H1 (cell line): ENCODE measurements at regions not wholly inside any gene's neighbourhood (a gene's known extent, or its start where the extent isn't known, plus 50 kb on each side); places are given as distances from the start of the nearest gene placed in this dataset.

ENCODE experiments used
- CTCF ChIA-PET: fragments of 300-600 bp; sonication (Branson Sonifier 250); formaldehyde crosslinking; loops from one replicate; lab custom pipeline; 2021; ENCODE audit not compliant: partially characterized antibody; lab: Charles Lee
- POLR2A ChIA-PET: fragments of 300-600 bp; sonication (Branson Sonifier 250); formaldehyde crosslinking; loops from one replicate; lab custom pipeline; 2021; ENCODE audit warnings: inconsistent platforms; ENCODE audit not compliant: partially characterized antibody; lab: Charles Lee
- DNase-seq, 2 experiments: peaks; one replicate each; pipeline versions ENCODE4 v3.0.0 to v3.0.0-alpha.2; 2010 to 2022; ENCODE audit warnings: low spot score in 2 of 2, low read depth in 1 of 2, mixed read lengths in 1 of 2
- FAIRE-seq: peaks from 2 replicates; lab custom pipeline; 2011; peaks lifted over from hg19 to GRCh38; lab: Jason Lieb, UNC
- H2AFZ ChIP-seq: 2 replicates; pipeline ENCODE4 v1.8.1; 2012; ENCODE audit warnings: low read length, inconsistent platforms
- H2AK5ac ChIP-seq: 2 replicates; pipeline ENCODE4 v1.6.1; 2013; ENCODE audit warnings: low read depth, low read length
- H2BK120ac ChIP-seq: replicated peaks from 2 replicates; pipeline ENCODE3; 2013; ENCODE audit warnings: low read depth, low read length, inconsistent platforms
- H2BK12ac ChIP-seq: 2 replicates; pipeline ENCODE4 v1.6.1; 2013; ENCODE audit warnings: low read depth, low read length
- H2BK15ac ChIP-seq: 2 replicates; pipeline ENCODE4 v1.6.1; 2013; ENCODE audit warnings: low read length
- H2BK20ac ChIP-seq: 2 replicates; pipeline ENCODE4 v1.6.1; 2013; ENCODE audit warnings: low read length
- H2BK5ac ChIP-seq: 2 replicates; pipeline ENCODE4 v1.6.1; 2013; ENCODE audit warnings: low read depth, low read length
- H3K14ac ChIP-seq: 2 replicates; pipeline ENCODE4 v1.6.1; 2013; ENCODE audit warnings: inconsistent platforms; ENCODE audit not compliant: insufficient read length
- H3K18ac ChIP-seq: 2 replicates; pipeline ENCODE4 v1.6.1; 2013; ENCODE audit warnings: low read length; ENCODE audit errors: extremely low read depth
- H3K23ac ChIP-seq: 2 replicates; pipeline ENCODE4 v1.6.1; 2013; ENCODE audit warnings: inconsistent platforms; ENCODE audit not compliant: insufficient read length
- H3K23me2 ChIP-seq: 2 replicates; pipeline ENCODE4 v1.6.1; 2013; ENCODE audit warnings: low read depth, low read length
- H3K27ac ChIP-seq: 2 replicates; pipeline ENCODE4 v1.6.1; 2011; ENCODE audit warnings: low read depth, low read length, inconsistent platforms
- H3K27me3 ChIP-seq, 4 experiments: replicated peaks in 1 of 4; 1 replicate in 1 of 4; 2 replicates in 3 of 4; pipeline versions ENCODE4 v1.6.1 to v1.8.1; 2011 to 2013; ENCODE audit warnings: low read length in 3 of 4, mild to moderate bottlenecking in 3 of 4, inconsistent platforms in 2 of 4, mixed read lengths in 2 of 4, moderate library complexity in 1 of 4; ENCODE audit not compliant: control insufficient read depth in 3 of 4, insufficient read depth in 3 of 4; ENCODE audit errors: extremely low read depth in 1 of 4
- H3K36me3 ChIP-seq, 4 experiments: 2 replicates each; pipeline versions ENCODE4 v1.6.1 to v1.8.1; 2011 to 2013; ENCODE audit warnings: mild to moderate bottlenecking in 4 of 4, low read length in 3 of 4, moderate library complexity in 2 of 4, control low read depth in 1 of 4, inconsistent platforms in 1 of 4; ENCODE audit not compliant: insufficient read depth in 4 of 4, control insufficient read depth in 2 of 4
- H3K4ac ChIP-seq: replicated peaks from 2 replicates; pipeline ENCODE3; 2013; ENCODE audit warnings: low read length, low read depth, mixed read lengths, inconsistent platforms; ENCODE audit not compliant: insufficient read length
- H3K4me1 ChIP-seq, 4 experiments: replicated peaks in 1 of 4; 1 replicate in 1 of 4; 2 replicates in 3 of 4; pipeline versions ENCODE4 v1.6.1 to v1.8.1; 2011 to 2013; ENCODE audit warnings: low read length in 3 of 4, inconsistent platforms in 2 of 4, mixed read lengths in 1 of 4; ENCODE audit not compliant: insufficient read depth in 4 of 4, control insufficient read depth in 3 of 4
- H3K4me2 ChIP-seq, 2 experiments: 2 replicates each; pipeline versions ENCODE4 v1.6.1 to v1.8.1; 2011 to 2013; ENCODE audit warnings: low read depth in 2 of 2, low read length in 2 of 2, control low read depth in 1 of 2, inconsistent platforms in 1 of 2, mild to moderate bottlenecking in 1 of 2; ENCODE audit not compliant: insufficient read depth in 1 of 2
- H3K4me3 ChIP-seq, 4 experiments: fragments of 200-600, 300-600 bp in 1 of 4; sonication (generic), shearing (Covaris generic), sonication (Bioruptor Twin) in 1 of 4; 2 replicates each; pipeline versions ENCODE4 v1.5.1 to v1.8.1; 2011 to 2016; ENCODE audit warnings: low read length in 4 of 4, low read depth in 3 of 4, control low read depth in 2 of 4, inconsistent platforms in 2 of 4, mild to moderate bottlenecking in 2 of 4, mixed read lengths in 1 of 4, moderate library complexity in 1 of 4; ENCODE audit not compliant: insufficient read depth in 2 of 4; ENCODE audit errors: extremely low read depth in 1 of 4
- H3K56ac ChIP-seq: replicated peaks from 2 replicates; pipeline ENCODE3; 2013; ENCODE audit warnings: low read depth, mild to moderate bottlenecking, mixed read lengths, low read length, inconsistent platforms; ENCODE audit not compliant: insufficient read length
- H3K79me1 ChIP-seq: 2 replicates; pipeline ENCODE4 v1.6.1; 2013; ENCODE audit warnings: low read depth, low read length, control low read depth
- H3K79me2 ChIP-seq, 2 experiments: 2 replicates each; pipeline versions ENCODE4 v1.6.1 to v1.8.1; 2012 to 2013; ENCODE audit warnings: low read length in 2 of 2, mild to moderate bottlenecking in 2 of 2, inconsistent platforms in 1 of 2; ENCODE audit not compliant: insufficient read depth in 2 of 2, control insufficient read depth in 1 of 2
- H3K9ac ChIP-seq, 4 experiments: replicated peaks in 1 of 4; 1 replicate in 1 of 4; 2 replicates in 3 of 4; pipeline versions ENCODE4 v1.6.1 to v1.8.1; 2011 to 2013; ENCODE audit warnings: low read depth in 3 of 4, low read length in 3 of 4, control low read depth in 2 of 4, mild to moderate bottlenecking in 2 of 4, moderate library complexity in 2 of 4, inconsistent platforms in 1 of 4; ENCODE audit errors: extremely low read depth in 1 of 4
- H3K9me3 ChIP-seq, 2 experiments: 2 replicates each; pipeline versions ENCODE4 v1.6.1 to v1.8.1; 2012 to 2013; ENCODE audit warnings: mild to moderate bottlenecking in 2 of 2, moderate library complexity in 2 of 2, control low read depth in 1 of 2, inconsistent platforms in 1 of 2, low read depth in 1 of 2, low read length in 1 of 2, mixed read lengths in 1 of 2; ENCODE audit not compliant: insufficient read depth in 2 of 2
- H4K20me1 ChIP-seq, 2 experiments: replicated peaks in 1 of 2; 2 replicates each; pipeline versions ENCODE3 to v1.8.1; 2011 to 2013; ENCODE audit warnings: inconsistent platforms in 2 of 2, low read length in 2 of 2, mild to moderate bottlenecking in 1 of 2; ENCODE audit not compliant: insufficient read depth in 2 of 2, control insufficient read depth in 1 of 2
- H4K5ac ChIP-seq: 2 replicates; pipeline ENCODE4 v1.6.1; 2013; ENCODE audit warnings: low read length, low read depth, mixed read lengths, inconsistent platforms; ENCODE audit not compliant: insufficient read length
- H4K8ac ChIP-seq: 2 replicates; pipeline ENCODE4 v1.8.0; 2013; ENCODE audit warnings: mild to moderate bottlenecking, moderate library complexity, low read length, inconsistent platforms; ENCODE audit not compliant: insufficient read depth; ENCODE audit errors: extremely low read depth
- H4K91ac ChIP-seq: replicated peaks from 2 replicates; pipeline ENCODE3; 2013; ENCODE audit warnings: low read length, mixed read lengths, inconsistent platforms; ENCODE audit not compliant: insufficient read length
- CEBPB ChIP-seq: IDR thresholded peaks from 2 replicates; pipeline ENCODE4 v1.6.1; 2012; ENCODE audit warnings: low read depth, low read length
- EP300 ChIP-seq, 2 experiments: IDR thresholded peaks; 1 replicate in 1 of 2; 2 replicates in 1 of 2; pipeline ENCODE4 v1.6.1; 2011 to 2012; ENCODE audit warnings: low read depth in 2 of 2, low read length in 2 of 2, mild to moderate bottlenecking in 2 of 2, borderline replicate concordance in 1 of 2, inconsistent platforms in 1 of 2, moderate library complexity in 1 of 2
- GABPA ChIP-seq: IDR thresholded peaks from 2 replicates; pipeline ENCODE4 v1.6.1; 2011; ENCODE audit warnings: mild to moderate bottlenecking, low read length, moderate library complexity, borderline replicate concordance; ENCODE audit not compliant: insufficient read depth
- GTF2F1 ChIP-seq: IDR thresholded peaks from 2 replicates; pipeline ENCODE4 v1.6.1; 2012; ENCODE audit warnings: low read depth, low read length, improper control_type of control experiment, borderline replicate concordance
- HDAC2 ChIP-seq, 2 experiments: fragments of 300-600 bp in 1 of 2; sonication (generic) in 1 of 2; IDR thresholded peaks; 2 replicates each; pipeline ENCODE4 v1.6.1; 2011 to 2012; ENCODE audit warnings: low read depth in 2 of 2, low read length in 2 of 2, mild to moderate bottlenecking in 2 of 2, moderate library complexity in 2 of 2, borderline replicate concordance in 1 of 2, inconsistent platforms in 1 of 2
- HDAC6 ChIP-seq: IDR thresholded peaks from one replicate; pipeline ENCODE4 v1.7.1; 2012; ENCODE audit warnings: low read depth, mild to moderate bottlenecking, inconsistent platforms, low read length, moderate library complexity
- POU5F1 ChIP-seq: IDR thresholded peaks from 2 replicates; pipeline ENCODE4 v1.6.1; 2011; ENCODE audit warnings: low read depth, mild to moderate bottlenecking, low read length, moderate library complexity
- RFX5 ChIP-seq: IDR thresholded peaks from 2 replicates; pipeline ENCODE4 v1.6.1; 2011; ENCODE audit warnings: low read depth, low read length, improper control_type of control experiment, borderline replicate concordance
- SP2 ChIP-seq: IDR thresholded peaks from 2 replicates; pipeline ENCODE4 v1.6.1; 2012; ENCODE audit warnings: mild to moderate bottlenecking, low read length, inconsistent platforms
- ZNF274 ChIP-seq: IDR thresholded peaks from 2 replicates; pipeline ENCODE4 v1.7.0; 2012; ENCODE audit warnings: low read length, borderline replicate concordance; ENCODE audit errors: extremely low read depth
- WGBS, 2 experiments: shearing (Covaris generic) in 1 of 2; methylation state at CpG; one replicate each; pipeline versions ENCODE4 v1.1.6 to v1.1.7; 2013 to 2015; ENCODE audit warnings: low lambda C conversion rate in 2 of 2, mixed read lengths in 2 of 2, inconsistent platforms in 1 of 2, low coverage in 1 of 2, missing lambda C conversion rate in 1 of 2; ENCODE audit not compliant: insufficient replicate concordance in 2 of 2, insufficient coverage in 1 of 2, insufficient read length in 1 of 2; ENCODE audit errors: extremely low coverage in 1 of 2, missing lambda C conversion rate in 1 of 2; 5-methylcytosine and 5-hydroxymethylcytosine counted together

DNA sequence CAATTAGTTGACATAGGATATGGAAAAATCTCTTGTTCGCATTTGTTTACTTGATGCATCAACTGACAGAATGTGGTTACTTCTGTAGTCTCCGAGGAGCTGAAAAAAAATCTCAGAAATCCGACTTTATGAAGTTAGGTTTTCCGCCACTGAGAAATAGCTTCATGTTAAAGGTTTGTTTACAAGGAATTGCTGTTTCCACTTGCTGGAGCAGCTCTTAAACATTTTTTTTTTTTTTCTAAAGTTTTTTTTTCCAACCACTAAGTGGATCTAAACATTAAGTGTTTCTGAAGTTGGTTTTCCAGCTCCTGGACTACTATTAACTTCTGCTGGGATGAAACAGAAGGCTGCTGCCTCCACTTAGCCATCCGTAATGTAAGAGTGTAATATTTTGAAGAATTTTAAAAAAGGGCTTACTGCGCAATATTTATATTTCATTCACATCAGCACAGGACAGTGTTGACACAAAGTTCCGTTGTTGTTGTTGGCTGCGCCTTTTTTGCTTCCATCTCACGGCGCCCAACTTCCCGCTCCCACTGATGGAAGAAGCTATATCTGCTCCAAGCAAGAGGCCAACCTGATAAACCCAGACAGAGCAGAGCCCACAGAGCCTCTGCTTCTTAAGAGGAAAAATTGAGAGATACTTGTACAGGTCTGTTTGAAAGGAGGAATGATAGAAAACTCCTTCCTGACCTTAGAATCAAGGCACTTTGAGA lies 167.7 kb upstream of the KCNJ16 start:
- H4K5ac ChIP-seq, result no peak overlapping the region
- H3K4me1 ChIP-seq, result no peaks in the 10 kb centered on the region
- H2AFZ ChIP-seq, result no peak overlapping the region
- POLR2A ChIA-PET, result interaction anchor here (0.7 kb wide), 1 partner anchor 61 kb away, joined by 3 read pairs; no protein-coding TSS in a partner anchor
- H3K27me3 ChIP-seq, result no peaks in the 10 kb centered on the region
- H3K9ac ChIP-seq, result no peak overlapping the region
- no peak overlapping the region for H3K4ac ChIP-seq
- H3K18ac ChIP-seq, result no peak overlapping the region
- no peak for FAIRE-seq
- no peak overlapping the region for H2BK20ac ChIP-seq
- H2BK12ac ChIP-seq, result no peak overlapping the region
- H4K20me1 ChIP-seq, result no peaks in the 10 kb centered on the region
- no peak overlapping the region for H2BK120ac ChIP-seq
- no peaks in the 10 kb centered on the region for H3K79me1 ChIP-seq
- H4K91ac ChIP-seq, result no peak overlapping the region
- no peak overlapping the region for H3K14ac ChIP-seq
- H3K4me2 ChIP-seq, result no peak overlapping the region
- no peak overlapping the region for H3K27ac ChIP-seq
- H3K79me2 ChIP-seq, result no peaks in the 10 kb centered on the region
- H3K9me3 ChIP-seq, result no peaks in the 10 kb centered on the region
- H4K8ac ChIP-seq, result no peak overlapping the region
- H3K23ac ChIP-seq, result no peak overlapping the region
- H2BK5ac ChIP-seq, result no peak overlapping the region
- H3K36me3 ChIP-seq, result no peaks in the 10 kb centered on the region
- CTCF ChIA-PET, result interaction anchor here (0.6 to 1.7 kb wide), 2 partner anchors 18 to 300 kb away, joined by 3 to 5 read pairs; no protein-coding TSS in a partner anchor
- no peak for DNase-seq
- H3K56ac ChIP-seq, result no peak overlapping the region
- WGBS, 2 experiments, result 91% methylated on average over 11 of the region's 11 CpGs; no CpG with 5 or more reads in 1 of the 2 experiments
- H3K4me3 ChIP-seq, result no peak overlapping the region
- no peaks in the 10 kb centered on the region for H3K23me2 ChIP-seq
- H2BK15ac ChIP-seq, result no peak overlapping the region
- no peak overlapping the region for H2AK5ac ChIP-seq
- TF ChIP-seq EP300 (IDR thresholded peaks at IDR 0.05; ENCODE audit: borderline replicate concordance in 1 of 2, low read depth in 2 of 2, low read length in 2 of 2), result no peak
- no peak for TF ChIP-seq ZNF274
- no peak for TF ChIP-seq POU5F1
- no peak for TF ChIP-seq GABPA
- TF ChIP-seq SP2, result no peak
- no peak for TF ChIP-seq GTF2F1
- TF ChIP-seq RFX5, result no peak
- no peak for TF ChIP-seq HDAC6
- TF ChIP-seq HDAC2 (IDR thresholded peaks at IDR 0.05; ENCODE audit: borderline replicate concordance in 1 of 2, low read depth in 2 of 2, low read length in 2 of 2), result no peak
- TF ChIP-seq CEBPB, result no peak
